GM12878 (cell line): ENCODE measurements at regions not wholly inside any gene's neighbourhood (a gene's known extent, or its start where the extent isn't known, plus 50 kb on each side); places are given as distances from the start of the nearest gene placed in this dataset.

ENCODE experiments used
- CHD4 ChIP-seq: fragments of 200-600 bp; sonication (generic); IDR thresholded peaks from 2 replicates; pipeline ENCODE4 v1.6.1; 2016; ENCODE audit warnings: mild to moderate bottlenecking
- E2F8 ChIP-seq: fragments of 450-650 bp; IDR thresholded peaks from 2 replicates; pipeline ENCODE4 v1.6.1; 2018; ENCODE audit warnings: mild to moderate bottlenecking, low read depth, moderate library complexity; ENCODE audit not compliant: partially characterized antibody
- HDAC2 ChIP-seq: fragments of 200-600 bp; sonication (generic); IDR thresholded peaks from 2 replicates; pipeline ENCODE4 v1.6.1; 2017
- MTA3 ChIP-seq: IDR thresholded peaks from 2 replicates; pipeline ENCODE4 v1.6.1; 2012; ENCODE audit warnings: low read length, inconsistent platforms, borderline replicate concordance
- RAD21 ChIP-seq: IDR thresholded peaks from 2 replicates; pipeline ENCODE4 v1.6.1; 2011; ENCODE audit warnings: mild to moderate bottlenecking, low read depth, low read length, moderate library complexity; ENCODE audit not compliant: insufficient read depth
- RCOR1 ChIP-seq: conservative IDR thresholded peaks from 2 replicates; pipeline ENCODE4 v1.6.1; 2012; ENCODE audit warnings: low read depth, low read length, improper control_type of control experiment
- SIX5 ChIP-seq: IDR thresholded peaks from 2 replicates; pipeline ENCODE4 v1.6.1; 2011; ENCODE audit warnings: mild to moderate bottlenecking, low read depth, low read length, moderate library complexity; ENCODE audit not compliant: severe bottlenecking
- SUPT20H ChIP-seq: IDR thresholded peaks from 2 replicates; pipeline ENCODE4 v1.6.1; 2011; ENCODE audit warnings: low read depth, mild to moderate bottlenecking, low read length, moderate library complexity, borderline replicate concordance; ENCODE audit not compliant: control insufficient read depth
- USF1 ChIP-seq: IDR thresholded peaks from 2 replicates; pipeline ENCODE4 v1.6.1; 2011; ENCODE audit warnings: borderline replicate concordance, low read depth, mild to moderate bottlenecking, moderate library complexity, mixed read lengths, low read length; ENCODE audit not compliant: insufficient read depth; ENCODE audit errors: extremely low read length
- USF2 ChIP-seq: IDR thresholded peaks from 2 replicates; pipeline ENCODE4 v1.6.1; 2011; ENCODE audit warnings: low read depth, low read length, improper control_type of control experiment, borderline replicate concordance
- ZBTB11 ChIP-seq: fragments of 450-650 bp; formaldehyde crosslinking; IDR thresholded peaks from 2 replicates; pipeline ENCODE4 v1.5.0; 2022; ENCODE audit warnings: mild to moderate bottlenecking, missing genetic modification characterization

GRCh38 chr2:219747637-219748036 is 120.2 kb downstream of the SLC4A3 start (continued):
- no peak for TF ChIP-seq E2F8
- no peak for TF ChIP-seq CHD4
- no peak for TF ChIP-seq USF1
- no peak for TF ChIP-seq ZBTB11 (CRISPR knock-in tag)
- no peak for TF ChIP-seq SUPT20H
- no peak for TF ChIP-seq MTA3
- no peak for TF ChIP-seq USF2
- TF ChIP-seq RCOR1: no peak
- TF ChIP-seq HDAC2: no peak
- no peak for TF ChIP-seq SIX5
- no peak for TF ChIP-seq RAD21
